NOMO-1 treated with dmso at 0.1 percent for 144 hours (cell line): ENCODE measurements at regions not wholly inside any gene's neighbourhood (a gene's known extent, or its start where the extent isn't known, plus 50 kb on each side); places are given as distances from the start of the nearest gene placed in this dataset.

ENCODE experiments used
- DNase-seq: peaks from one replicate; lab custom pipeline; 2025; ENCODE audit not compliant: unreplicated experiment; lab: John Stamatoyannopoulos, UW

- no peak for DNase-seq
These were observed 999.2 kb downstream of the ADGRL3 start for GRCh38 chr4:62199291-62199810.

- no peak for DNase-seq
These were observed 996.2 kb downstream of the ADGRL3 start for GRCh38 chr4:62196338-62196737.

DNA sequence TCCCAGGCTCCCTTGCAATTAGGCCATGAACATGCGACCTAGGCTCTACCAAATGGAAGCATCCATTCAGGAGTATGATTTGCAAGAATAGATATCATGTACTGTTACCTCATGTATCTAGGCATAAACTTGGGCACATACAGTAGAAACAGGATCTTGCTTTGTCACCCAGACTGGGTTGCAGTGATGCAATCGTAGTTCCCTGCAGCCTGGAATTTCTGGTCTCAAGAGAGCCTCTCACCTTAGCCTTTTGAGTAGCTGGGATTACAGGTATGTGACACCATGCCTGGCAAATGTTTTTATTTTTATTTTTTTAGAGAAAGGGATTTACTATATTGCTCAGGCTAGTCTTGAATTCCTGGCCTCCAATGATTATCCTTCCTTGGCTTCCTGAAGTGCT is 994.2 kb downstream of the ADGRL3 start:
- no peak for DNase-seq

- DNase-seq = no peak
These were observed 993.6 kb downstream of the ADGRL3 start for GRCh38 chr4:62193761-62194160.

GRCh38 chr4:62191451-62192240 is 991.5 kb downstream of the ADGRL3 start:
- DNase-seq = no peak

GRCh38 chr4:62170235-62170634 is 970.1 kb downstream of the ADGRL3 start:
- DNase-seq = no peak

- DNase-seq = no peak
These were observed 968.6 kb downstream of the ADGRL3 start for GRCh38 chr4:62168681-62169080.

GRCh38 chr4:62162606-62163005 is 962.5 kb downstream of the ADGRL3 start:
- DNase-seq = no peak

GRCh38 chr4:62161446-62161845 is 961.3 kb downstream of the ADGRL3 start:
- DNase-seq = no peak

- no peak for DNase-seq
These were observed 959.8 kb downstream of the ADGRL3 start for GRCh38 chr4:62159876-62160275.

DNA sequence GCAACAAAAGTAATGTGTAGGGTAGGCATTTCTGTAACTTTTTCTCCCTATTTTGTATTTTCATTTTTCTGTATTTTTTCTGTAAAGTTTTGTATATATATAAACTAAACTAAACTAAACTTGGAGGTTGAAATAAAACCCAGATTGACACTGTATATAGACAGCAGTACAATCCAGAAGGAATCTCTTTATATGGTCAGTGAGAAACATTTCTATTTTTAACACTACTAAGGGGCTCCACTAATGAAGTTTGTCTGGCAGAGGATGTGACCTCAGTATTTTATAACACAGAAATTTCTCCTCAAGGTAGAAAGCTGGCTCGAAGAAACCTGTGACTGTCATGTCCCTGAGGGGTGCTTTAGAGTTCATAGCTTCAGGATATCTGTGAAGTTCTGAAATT is 959.2 kb downstream of the ADGRL3 start:
- DNase-seq = no peak

DNA sequence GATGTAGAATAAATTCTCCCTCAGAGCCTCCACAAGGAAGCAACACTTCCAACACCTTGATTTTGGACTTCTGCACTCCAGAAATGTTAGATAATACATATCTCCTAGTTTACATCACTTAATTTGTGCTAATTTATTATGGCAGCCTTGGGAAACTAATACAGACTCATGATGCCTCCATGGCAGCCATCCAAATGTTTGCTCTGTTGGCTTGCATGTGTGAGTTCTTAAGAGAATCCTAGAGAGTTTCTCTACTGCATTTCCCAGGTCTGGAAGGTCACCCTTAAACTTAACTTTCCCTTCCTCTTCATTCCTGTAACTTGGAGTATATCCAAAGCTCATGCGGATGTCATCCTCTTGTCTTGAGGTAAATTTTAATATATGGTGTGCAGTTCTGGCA is 956.1 kb downstream of the ADGRL3 start:
- DNase-seq = no peak

- DNase-seq = no peak
These were observed 945.1 kb downstream of the ADGRL3 start for GRCh38 chr4:62145276-62145675.

GRCh38 chr4:62144431-62144830 is 944.3 kb downstream of the ADGRL3 start:
- no peak for DNase-seq

DNA sequence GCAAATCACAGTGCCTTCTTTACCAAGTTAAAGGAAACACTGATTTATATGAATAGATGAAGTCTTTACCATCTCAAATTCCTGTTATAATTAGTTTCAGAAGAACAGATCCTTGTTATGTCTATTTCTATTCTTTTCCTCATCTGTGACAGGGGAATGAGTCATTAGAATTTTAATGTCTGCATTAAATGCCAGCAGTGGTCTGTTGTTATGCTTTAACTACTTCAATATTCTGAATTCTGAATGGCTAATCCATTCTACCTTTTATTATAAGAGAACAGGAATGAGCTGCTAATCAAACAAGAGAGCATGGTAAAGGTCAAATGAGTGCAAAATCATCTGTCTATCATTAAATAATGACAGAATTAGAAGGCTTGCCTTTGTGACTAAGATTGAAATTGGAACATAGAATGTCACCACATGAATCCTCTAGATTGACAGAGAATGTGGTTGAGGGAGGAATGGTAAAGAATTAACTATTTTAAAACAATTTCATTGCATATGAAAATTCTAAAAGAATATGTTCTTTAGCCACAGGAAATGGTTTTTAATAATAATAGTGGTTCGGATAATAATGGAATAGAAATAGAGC is 935.5 kb downstream of the ADGRL3 start:
- no peak for DNase-seq

DNA sequence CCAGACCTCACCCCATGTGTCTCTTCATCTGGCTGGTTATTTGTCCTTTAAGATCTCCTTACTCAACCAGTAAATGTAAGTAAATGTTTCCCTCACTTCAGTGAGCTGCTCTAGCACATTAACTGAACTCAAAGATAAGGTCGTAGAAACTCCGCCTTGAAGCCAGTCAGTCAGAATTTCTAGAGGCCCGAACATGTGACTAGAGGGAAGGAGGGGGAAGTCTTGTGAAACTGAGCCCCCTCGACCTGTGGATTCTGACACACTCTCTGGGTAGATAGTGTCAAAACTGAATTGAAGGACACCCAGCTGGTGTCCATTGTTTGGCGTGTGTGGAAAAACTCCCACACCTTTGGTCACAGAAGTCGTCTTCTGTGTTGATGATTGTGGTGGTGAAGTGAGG is 933.9 kb downstream of the ADGRL3 start:
- DNase-seq = no peak

DNA sequence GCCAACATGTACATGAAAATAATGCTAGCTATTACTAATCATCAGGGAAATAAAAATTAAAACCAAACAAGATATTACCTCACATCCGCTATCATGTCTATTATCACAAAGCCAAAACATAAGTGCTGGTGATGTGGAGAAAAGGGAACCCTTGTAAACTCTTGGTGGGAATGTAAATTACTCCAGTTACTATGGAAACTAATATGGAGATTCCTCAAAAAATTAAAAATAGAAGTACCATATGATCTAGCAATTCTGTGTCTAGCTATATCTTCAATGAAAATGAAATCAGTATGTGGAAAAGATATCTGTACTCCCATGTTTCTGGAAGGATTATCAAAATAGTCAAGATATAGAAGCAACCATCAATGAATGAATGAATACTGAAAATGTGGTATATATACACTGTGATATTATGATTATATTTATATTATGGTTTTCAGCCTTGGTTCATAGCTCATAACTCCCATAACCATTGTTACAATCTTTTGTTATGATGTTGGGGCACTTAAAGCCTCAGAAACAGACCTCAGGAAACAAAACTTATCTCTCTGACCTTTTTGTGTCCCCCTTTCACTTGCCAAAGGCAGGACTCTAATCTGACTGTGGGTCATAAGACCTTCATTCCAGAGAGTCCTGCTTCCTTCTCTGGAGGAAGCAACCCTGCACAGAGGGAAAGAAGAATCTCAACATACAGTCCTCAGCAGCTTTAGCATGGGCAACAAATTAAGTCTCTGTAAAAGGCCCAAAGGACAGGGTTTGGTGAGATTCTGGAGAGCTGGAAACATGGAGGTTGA is 933.2 kb downstream of the ADGRL3 start:
- DNase-seq = no peak

GRCh38 chr4:62131049-62131448 is 930.9 kb downstream of the ADGRL3 start:
- DNase-seq = no peak

DNA sequence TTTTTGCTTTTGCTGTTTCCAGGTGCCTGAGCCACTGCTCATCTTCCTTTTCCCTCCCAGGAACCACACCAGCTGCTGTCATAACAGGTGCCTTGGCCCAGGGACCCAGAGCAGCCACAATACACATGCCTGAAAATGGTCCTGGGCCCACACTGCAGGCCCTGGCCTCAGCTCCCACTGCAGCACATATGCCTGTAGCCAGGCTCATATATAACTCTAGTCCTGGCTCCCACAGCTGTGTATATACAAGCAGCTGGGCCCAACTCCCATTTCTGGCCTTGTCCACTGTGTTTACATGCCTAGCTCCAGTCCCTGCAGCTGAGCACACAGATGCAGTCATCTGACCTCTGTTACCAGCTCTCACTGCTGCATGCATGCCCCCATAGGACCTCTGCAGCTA is 930.5 kb downstream of the ADGRL3 start:
- DNase-seq = no peak

DNA sequence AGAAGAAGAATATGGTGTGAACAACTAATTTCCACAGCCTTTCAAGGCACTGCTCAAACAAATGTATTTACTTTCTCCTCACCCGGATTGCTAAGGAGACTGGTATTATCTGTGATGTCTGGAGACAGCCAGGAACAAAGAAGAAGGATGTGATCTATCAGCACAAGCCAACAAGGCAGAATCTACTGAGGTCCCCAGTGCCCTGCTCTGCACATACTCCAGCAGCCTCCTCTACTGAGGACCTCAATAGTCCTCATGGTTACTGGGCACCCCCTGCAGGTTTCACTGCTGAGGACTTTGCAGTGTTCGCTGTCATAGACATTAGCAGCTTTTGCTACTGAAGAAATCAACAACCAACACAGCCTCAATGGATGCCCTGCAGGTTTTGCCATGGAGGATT is 930.1 kb downstream of the ADGRL3 start:
- no peak for DNase-seq
